Cardiac septum (tissue), 1 donor: ENCODE measurements at regions not wholly inside any gene's neighbourhood (a gene's known extent, or its start where the extent isn't known, plus 50 kb on each side); places are given as distances from the start of the nearest gene placed in this dataset.
"Not testable (repeated sequence)": the region's sequence is repeated elsewhere in the genome, so short reads cannot be mapped to it uniquely, and the experiment has no call there.

ENCODE experiments used
- DNase-seq: peaks from one replicate; pipeline ENCODE4 v3.0.0-alpha.2; 2020; ENCODE audit warnings: low spot score
- intact Hi-C: fragments of 100-400 bp; cut with DNase I; formaldehyde crosslinking; loops from one replicate; pipeline ENCODE4 v1.14.0; 2022
- donor health status: DM: no; HTN: no; CAD: no.

GRCh38 chr2:156763174-156763573, 327.0 kb downstream of the GPD2 start:
- intact Hi-C loops: no loop called here
- DNase-seq: no peak

DNA sequence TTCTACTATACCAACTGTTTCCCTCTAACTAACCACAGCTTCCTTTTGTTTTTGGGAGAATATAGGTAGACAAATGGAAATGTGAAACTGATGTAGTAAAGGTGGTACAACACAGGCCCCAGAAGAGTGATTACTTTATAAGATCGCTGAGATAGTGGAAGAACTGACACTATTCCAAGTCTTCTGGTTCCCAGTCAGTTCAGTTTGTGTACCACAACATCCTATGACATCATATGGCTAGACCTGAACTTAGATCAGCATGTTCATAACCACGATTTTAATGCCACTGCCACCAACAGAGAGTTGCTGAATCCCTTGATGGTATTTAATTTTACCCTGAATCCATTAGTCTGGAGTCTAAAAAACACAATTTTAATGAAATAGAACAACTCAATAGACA, 328.9 kb downstream of the GPD2 start:
- intact Hi-C loops: no loop called here

GRCh38 chr2:156765450-156765849, 329.3 kb downstream of the GPD2 start:
- intact Hi-C loops: no loop called here
- no peak for DNase-seq

More for the DNA sequence above, 328.9 kb downstream of the GPD2 start:
- no peak for DNase-seq

GRCh38 chr2:156769802-156770201, 333.6 kb downstream of the GPD2 start:
- DNase-seq: no peak
- intact Hi-C loops: no loop called here

GRCh38 chr2:156778916-156779315, 342.7 kb downstream of the GPD2 start:
- DNase-seq: no peak
- intact Hi-C loops: no loop called here

DNA sequence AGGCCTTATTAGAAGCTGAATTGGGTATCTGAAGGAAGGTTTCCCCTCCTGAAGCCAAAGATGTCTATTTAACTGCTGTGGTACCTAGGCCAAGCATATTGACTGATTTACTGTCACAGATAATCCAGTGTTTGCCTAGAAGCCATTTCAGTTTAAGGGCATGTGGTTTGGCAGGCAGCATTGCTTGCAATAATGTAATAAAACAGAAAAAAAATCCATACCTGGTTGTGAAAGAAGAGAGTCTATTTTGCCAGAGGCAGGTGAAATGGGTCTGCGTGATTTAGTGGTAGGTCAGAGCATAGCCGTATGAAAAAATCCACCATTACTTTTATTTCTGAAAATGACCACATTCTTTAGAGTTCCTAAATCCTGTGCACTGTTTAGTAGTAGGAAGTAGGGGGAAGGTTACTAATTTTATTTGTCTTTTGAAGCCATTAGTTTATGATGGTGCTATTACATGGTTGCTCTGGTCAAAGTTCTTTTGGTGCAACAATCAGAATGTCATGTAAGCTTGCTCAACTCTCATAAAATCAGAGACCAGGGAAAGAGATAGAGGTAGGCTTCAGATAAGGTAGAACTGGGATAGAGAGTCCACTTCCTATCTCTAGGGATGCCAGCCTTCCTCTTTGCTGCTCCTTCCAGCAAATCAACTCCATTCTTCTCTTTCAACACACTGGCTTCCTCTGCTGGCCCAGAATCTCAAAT, 343.4 kb downstream of the GPD2 start:
- DNase-seq: no peak
- intact Hi-C loops: no loop called here

DNA sequence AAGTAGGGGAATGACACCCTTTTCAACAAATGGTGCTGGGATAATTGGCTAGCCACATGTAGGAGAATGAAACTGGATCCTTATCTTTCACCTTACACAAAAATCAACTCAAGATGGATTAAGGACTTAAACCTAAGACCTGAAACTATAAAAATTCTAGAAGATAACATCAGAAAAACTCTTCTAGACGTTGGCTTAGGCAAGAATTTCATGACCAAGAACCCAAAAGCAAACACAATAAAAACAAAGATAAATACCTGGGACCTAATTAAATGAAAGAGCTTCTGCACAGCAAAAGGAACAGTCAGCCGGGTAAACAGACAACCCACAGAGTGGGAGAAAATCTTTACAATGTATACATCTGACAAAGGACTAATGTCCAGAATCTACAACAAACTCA, 345.5 kb downstream of the GPD2 start:
- intact Hi-C loops: not testable (repeated sequence)

GRCh38 chr2:156784020-156784701, 348.0 kb downstream of the GPD2 start:
- DNase-seq: no peak
- intact Hi-C loops: no loop called here

More for the DNA sequence above, 345.5 kb downstream of the GPD2 start:
- DNase-seq: not testable (repeated sequence)

GRCh38 chr2:156787517-156787916, 351.3 kb downstream of the GPD2 start:
- intact Hi-C loops: no loop called here
- no peak for DNase-seq

DNA sequence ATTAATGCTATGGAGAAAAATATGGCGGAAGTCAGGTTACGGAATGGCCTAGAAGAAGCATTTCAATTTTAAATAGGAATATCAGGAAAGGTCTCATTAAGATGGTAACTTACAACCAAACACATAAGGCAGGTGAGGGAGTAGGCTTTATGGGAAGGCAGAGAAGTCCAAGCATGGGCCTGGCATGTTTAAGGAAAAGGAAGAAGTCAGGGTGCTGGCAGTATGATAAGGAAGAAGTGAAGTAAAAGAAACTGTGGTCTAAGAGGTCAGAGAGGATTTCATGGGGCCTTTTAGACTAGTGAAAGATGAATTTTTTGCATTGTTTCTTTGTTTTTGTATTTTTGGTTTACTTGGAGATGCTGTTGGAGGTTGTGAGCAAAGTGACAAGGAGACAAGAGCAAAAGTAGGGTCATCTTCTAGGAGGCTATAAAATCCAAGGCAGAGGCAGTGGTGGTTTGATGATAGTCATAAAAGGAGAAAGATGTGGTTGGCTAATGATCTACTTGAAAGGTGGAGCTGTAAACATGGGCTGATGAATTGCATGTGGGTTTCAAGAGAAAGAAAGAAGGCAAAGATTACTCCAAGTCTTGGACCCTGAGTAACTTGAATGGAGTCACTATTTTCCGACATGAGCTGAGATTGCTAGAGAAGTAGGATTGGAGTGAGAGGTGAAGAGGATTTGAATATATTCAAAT, 354.3 kb downstream of the GPD2 start:
- intact Hi-C loops: no loop called here
- no peak for DNase-seq

DNA sequence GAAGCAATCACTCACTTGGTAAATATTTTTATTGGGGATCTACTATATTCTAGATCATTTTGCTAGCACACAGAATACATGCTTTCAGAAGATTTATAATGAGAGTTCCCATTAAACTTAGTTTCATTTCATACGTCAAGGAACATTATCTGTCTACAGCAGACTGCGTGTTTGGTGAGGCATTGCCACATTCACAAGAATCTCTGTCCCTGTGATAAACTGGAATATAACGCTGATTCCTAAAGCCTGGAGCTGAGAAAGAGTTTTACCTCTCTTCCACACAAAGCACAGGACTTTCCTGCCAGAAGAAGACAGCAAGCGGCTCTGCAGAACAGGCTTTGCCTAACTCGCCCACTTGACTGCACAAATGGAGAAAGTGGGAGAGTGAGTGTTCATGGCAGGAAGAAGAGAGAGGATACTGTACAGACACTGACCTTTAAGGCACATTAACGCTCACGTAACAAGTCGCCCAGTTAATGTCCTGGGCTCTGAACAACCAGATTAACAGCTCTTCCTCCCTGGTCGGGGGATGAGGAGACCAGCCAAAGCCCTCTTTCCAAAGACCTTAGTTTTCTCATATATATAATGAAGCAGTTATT, 356.2 kb downstream of the GPD2 start:
- no peak for DNase-seq
- intact Hi-C loops: no loop called here

DNA sequence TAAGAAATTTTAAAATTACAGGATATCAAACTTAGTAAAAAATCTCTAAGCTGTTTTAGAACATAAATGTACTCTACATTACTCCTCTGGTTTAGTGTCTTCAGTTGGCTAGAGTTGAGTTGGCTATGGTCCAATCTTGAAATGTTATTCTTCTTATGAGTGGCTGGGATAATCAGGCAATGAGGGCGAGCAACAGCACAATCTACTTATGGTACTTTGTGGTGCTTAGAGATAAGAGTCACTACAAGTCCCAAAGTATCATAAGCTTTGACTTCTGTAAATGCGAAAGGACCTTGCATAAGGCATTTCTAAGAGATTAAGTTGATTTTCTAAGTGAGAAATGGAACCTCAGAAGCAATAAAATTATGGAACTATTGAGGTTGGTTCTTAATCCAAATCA, 361.7 kb downstream of the GPD2 start:
- intact Hi-C loops: no loop called here
- no peak for DNase-seq

DNA sequence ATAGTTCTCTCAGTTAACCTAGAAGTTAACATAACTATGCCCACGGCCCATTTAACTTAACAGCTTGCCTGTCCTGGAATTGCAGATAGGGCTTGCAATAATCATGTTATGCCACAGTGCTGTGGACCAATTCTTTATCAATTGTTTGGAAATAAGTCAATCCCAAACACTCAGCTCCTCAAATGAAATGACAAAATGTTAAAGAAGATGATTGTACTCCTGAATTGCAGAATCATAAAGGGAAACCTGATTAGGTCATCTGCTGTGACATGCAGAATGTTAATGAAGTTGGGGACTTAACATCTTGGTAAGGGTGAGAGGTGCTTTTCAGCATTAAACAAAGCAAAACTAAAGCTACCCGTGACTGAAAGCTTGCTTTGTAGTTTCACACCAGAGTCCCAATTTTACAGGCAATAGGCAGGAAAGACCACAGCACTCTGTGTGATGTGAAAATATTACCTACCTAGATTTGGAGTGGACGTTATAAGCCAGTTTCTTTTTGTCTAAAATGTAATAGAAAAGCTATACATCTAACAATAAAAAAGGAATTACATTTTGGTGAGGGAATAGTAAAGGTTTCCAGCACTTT, 364.0 kb downstream of the GPD2 start:
- no peak for DNase-seq
- intact Hi-C loops: no loop called here

DNA sequence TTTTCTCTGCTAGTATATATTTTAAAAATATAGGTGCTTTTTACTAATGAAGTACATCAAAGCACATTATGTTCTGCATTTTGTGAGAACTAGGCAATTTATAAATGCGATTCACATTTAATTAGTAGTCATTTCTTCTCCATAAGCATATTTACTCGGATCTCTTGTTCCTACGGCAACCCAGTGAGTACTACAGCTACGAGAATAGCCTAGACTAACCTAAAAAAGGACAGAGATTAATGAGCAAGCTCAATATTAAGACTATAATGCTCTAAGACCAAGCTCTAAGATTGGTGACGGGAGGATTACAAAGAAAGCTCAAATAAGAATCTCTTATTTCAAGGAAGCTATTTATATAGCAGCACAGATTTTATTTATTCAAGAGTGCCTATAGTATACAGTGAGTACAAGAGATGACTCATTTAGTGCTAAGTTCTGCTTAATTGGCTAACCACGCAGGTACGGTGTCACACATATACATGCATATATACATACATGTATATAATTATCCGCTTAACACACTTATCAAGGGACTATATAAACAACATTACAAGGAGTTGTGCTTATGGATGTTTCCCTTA, 364.7 kb downstream of the GPD2 start:
- no peak for DNase-seq
- intact Hi-C loops: no loop called here

GRCh38 chr2:156803243-156803642, 367.1 kb downstream of the GPD2 start:
- intact Hi-C loops: no loop called here
- no peak for DNase-seq

- DNase-seq: no peak
- intact Hi-C loops: no loop called here
Measured at GRCh38 chr2:156803967-156804366, 367.8 kb downstream of the GPD2 start.

- intact Hi-C loops: no loop called here
- no peak for DNase-seq
Measured at GRCh38 chr2:156810094-156810493, 373.9 kb downstream of the GPD2 start.

- no peak for DNase-seq
- intact Hi-C loops: no loop called here
Measured at GRCh38 chr2:156812496-156812895, 376.3 kb downstream of the GPD2 start.

- intact Hi-C loops: no loop called here
- no peak for DNase-seq
Measured at GRCh38 chr2:156817430-156817829, 381.3 kb downstream of the GPD2 start.

DNA sequence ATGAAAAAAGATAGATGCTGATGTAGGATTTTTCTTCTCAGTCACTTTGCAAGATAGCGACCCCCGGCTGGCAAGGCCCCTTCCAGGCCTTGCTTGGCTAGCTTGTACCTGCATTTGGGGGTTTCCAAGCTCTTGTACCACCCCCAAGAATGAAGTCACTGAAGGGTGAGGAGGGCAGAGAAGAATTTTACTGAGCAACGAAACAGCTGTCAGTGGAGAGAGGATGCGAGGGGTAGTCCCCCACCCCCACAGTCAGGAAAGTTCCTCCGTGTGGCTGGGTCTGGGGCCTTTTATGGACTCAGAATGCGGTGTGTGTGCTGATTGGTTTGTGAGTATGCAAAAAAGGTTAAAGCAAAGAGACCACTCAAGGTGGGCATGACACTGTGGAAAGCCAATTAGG, 382.0 kb downstream of the GPD2 start:
- no peak for DNase-seq
- intact Hi-C loops: no loop called here
